ENCODE measurements at regions not wholly inside any gene's neighbourhood (a gene's known extent, or its start where the extent isn't known, plus 50 kb on each side); places are given as distances from the start of the nearest gene placed in this dataset.

- TF ChIP-seq CTCF (IDR thresholded peaks at IDR 0.05) (no peak), EZH2 (IDR thresholded peaks at IDR 0.05; ENCODE audit: borderline replicate concordance, insufficient read depth, low read depth, low read length, poor library complexity, severe bottlenecking) (no peak)
These were observed 81.8 kb downstream of the CDC7 start for GRCh38 chr1:91582431-91582921.
